Activated T-cell treated with anti-CD3 and anti-CD28 coated beads, Interleukin-2, amount 50 U/mL, for 4 hours (primary cell): ENCODE measurements at regions not wholly inside any gene's neighbourhood (a gene's known extent, or its start where the extent isn't known, plus 50 kb on each side); places are given as distances from the start of the nearest gene placed in this dataset.
"Not testable (repeated sequence)": the region's sequence is repeated elsewhere in the genome, so short reads cannot be mapped to it uniquely, and the experiment has no call there.

Experiments
- ATAC-seq, 2 donors: fragments of 200-7000 bp; cut with Tn5 transposase; one replicate each; pipeline ENCODE4 v1.10.0; 2021
- DNase-seq: peaks from one replicate; pipeline ENCODE4 v3.0.0-alpha.2; 2020
- H3K27me3 Mint-ChIP-seq: one replicate; pipeline ENCODE4 v1.8.0; 2021; ENCODE audit warnings: low read depth, mixed read lengths
- H3K36me3 Mint-ChIP-seq: one replicate; pipeline ENCODE4 v1.8.0; 2022; ENCODE audit warnings: mixed read lengths; ENCODE audit not compliant: insufficient read depth
- H3K4me1 Mint-ChIP-seq: one replicate; pipeline ENCODE4 v1.8.0; 2021; ENCODE audit warnings: low read depth, mixed read lengths
- H3K4me3 Mint-ChIP-seq: one replicate; pipeline ENCODE4 v1.8.0; 2021; ENCODE audit warnings: mild to moderate bottlenecking, moderate library complexity, mixed read lengths
- H3K9me3 Mint-ChIP-seq: one replicate; pipeline ENCODE4 v1.8.0; 2021; ENCODE audit warnings: mixed read lengths

DNA sequence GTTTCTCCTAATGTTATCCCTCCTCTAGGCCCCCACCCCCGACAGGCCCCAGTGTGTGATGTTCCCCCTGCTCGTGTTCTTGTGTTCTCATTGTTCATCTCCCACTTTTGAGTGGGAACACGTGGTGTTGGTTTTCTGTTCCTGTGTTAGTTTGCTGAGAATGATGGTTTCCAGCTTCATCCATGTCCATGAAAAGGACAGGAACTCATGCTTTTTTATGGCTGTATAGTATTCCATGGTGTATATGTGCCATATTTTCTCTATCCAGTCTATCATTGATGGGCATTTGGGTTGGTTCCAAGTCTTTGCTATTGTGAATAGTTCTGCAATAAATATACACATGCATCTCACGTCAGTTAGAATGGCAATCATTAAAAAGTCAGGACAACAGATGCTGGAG lies 305.9 kb downstream of the MED10 start:
- DNase-seq, H3K4me1 Mint-ChIP-seq, ATAC-seq, H3K36me3 Mint-ChIP-seq, H3K9me3 Mint-ChIP-seq, H3K27me3 Mint-ChIP-seq, H3K4me3 Mint-ChIP-seq: not testable (repeated sequence)

DNA sequence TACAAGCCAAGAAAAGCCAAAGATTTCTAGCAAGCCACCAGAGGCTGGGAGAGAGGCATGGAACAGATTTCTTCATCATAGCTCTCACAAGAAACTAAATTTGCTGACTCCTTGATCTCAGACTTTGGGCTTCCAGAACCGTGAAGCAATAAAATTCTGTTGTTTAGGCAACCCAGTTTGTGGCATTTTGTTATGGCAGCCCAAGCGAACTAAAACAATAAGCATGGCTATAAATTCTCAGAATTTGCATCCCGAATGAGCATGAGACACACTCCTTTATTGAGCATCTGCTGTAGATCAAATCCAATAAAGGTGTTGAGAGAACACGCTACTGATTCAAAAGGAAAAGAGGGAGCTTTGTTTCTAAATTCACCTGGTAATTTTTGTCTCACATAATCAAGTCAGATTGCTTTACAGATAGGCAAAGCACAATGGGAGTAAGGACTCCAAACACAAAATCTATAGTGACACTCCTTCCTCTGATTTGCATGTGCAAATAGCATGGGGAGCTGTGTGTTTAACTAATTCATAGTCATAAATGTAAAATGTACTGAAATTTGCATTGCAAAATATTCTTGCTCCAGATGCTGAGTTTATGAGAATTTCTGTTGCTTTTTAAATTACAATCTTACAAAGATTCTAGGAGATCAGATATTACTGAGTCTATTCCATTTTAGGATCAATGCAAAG lies 308.7 kb downstream of the MED10 start:
- H3K4me1 Mint-ChIP-seq: no peaks in the 10 kb centered on the region
- no peak for ATAC-seq
- DNase-seq: no peak
- no peaks in the 10 kb centered on the region for H3K36me3 Mint-ChIP-seq
- no peak overlapping the region for H3K4me3 Mint-ChIP-seq
- no peaks in the 10 kb centered on the region for H3K27me3 Mint-ChIP-seq
- no peaks in the 10 kb centered on the region for H3K9me3 Mint-ChIP-seq

DNA sequence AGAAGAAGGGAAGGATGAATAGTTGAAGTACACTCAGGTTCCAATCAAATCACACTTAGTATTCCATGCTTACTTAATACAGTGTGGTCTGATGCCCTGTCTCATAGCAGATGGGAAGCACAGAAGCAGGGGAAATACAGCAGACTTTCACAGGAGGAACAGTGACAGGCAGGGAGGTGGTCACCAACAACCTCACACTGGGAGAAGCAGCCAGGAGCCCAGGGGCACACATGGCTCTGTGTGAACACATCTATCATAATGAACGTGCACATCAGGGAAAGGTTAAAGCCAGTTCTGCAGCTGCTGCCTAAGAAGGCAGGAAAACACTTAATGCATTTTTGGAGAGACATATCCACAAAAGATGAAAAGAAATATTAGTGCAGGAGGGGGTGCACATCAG lies 312.3 kb downstream of the MED10 start:
- Mint-ChIP-seq H3K9me3 (no peaks in the 10 kb centered on the region), H3K36me3 (no peaks in the 10 kb centered on the region), H3K4me1 (no peaks in the 10 kb centered on the region), H3K4me3 (no peak overlapping the region), H3K27me3 (no peaks in the 10 kb centered on the region)
- ATAC-seq (no peak), DNase-seq (no peak)

DNA sequence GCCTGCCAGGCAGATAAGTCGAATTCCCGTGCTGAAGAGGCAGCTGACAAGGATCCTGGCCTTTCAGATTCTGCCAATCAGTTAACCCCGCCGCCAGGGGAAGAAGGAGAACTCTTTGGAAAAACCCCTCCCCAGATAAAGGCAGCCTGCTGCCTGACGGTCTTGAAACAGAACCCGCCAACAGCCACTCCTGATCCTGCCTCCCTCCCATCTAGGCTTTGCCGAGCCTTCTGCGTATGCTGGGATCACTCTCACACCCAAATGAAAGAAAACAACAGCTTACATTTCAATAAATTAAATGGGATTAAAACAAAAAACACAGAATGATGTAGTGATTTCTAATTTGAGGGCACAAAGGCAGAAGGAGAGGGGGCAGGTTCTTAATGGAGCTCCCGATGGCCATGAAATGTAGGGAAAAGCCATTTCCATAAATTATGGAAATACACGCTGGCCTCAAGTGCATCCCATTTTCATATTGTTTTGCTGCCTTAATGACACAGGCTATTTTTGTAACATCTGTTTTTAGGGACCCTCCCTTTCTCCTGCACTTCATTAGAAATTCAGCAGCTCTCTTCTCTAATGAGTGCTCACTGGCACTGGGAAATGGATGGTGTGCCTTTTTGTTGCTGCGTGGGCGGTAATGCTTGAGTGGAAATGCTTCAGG lies 319.1 kb downstream of the MED10 start:
- no peak for DNase-seq
- Mint-ChIP-seq H3K4me3 (no peak overlapping the region), H3K9me3 (no peaks in the 10 kb centered on the region), H3K36me3 (no peaks in the 10 kb centered on the region), H3K4me1 (no peaks in the 10 kb centered on the region), H3K27me3 (peaks cover 3% of the 10 kb centered on the region)
- ATAC-seq: no peak

DNA sequence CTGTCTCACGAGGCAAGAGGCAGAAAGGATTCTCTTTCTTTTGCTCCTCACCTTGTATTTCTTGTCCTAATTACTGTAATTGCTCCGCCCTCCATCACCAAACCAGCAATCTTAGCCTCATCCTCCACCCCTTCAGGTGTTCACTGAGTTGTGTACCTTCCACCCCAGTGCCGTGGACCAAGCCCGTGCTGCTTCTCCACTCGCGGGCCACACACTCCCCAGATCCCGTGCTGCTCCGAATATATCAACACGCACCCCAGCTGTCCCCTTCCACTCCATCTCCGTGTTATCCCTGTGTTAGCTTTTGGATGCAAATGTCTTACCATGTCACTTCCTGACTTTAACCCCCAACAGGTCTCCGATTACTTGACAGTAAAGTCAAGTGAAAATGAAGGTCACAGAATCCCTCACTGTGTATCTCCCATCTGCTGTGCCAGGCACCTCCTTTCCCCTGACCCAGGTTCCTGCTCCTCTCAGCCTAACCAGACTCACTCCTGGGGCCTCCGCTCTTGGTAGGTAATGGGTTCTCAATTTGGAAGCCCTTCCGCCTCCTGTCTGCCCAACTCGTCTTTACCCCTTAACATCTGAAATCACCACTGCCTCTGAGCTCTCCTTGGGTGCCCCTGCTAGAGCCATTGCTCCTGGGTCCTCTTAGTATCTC lies 320.2 kb downstream of the MED10 start:
- ATAC-seq (no peak), DNase-seq (no peak)
- Mint-ChIP-seq H3K36me3 (no peaks in the 10 kb centered on the region), H3K4me3 (no peak overlapping the region), H3K9me3 (no peaks in the 10 kb centered on the region), H3K4me1 (no peaks in the 10 kb centered on the region), H3K27me3 (peaks cover 3% of the 10 kb centered on the region)

DNA sequence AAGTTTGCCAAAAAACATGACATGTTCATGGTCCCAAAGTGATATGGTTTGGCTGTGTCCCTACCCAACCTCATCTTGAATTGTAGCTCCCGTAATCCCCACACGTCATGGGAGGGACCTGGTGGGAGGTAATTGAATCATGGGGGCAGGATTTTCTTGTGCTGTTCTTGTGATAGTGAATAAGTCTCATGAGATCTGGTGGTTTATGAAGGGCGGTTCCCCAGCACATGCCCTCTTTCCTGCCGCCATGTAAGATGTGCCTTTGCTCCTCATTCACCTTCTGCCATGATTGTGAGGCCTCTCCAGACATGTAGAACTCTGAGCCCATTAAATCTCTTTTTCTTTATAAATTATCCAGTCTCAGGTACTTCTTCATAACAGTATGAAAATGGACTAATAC lies 322.1 kb downstream of the MED10 start:
- ATAC-seq (no peak), DNase-seq (no peak)
- H3K4me1 Mint-ChIP-seq: no peaks in the 10 kb centered on the region
- no peak overlapping the region for H3K4me3 Mint-ChIP-seq
- H3K9me3 Mint-ChIP-seq: no peaks in the 10 kb centered on the region
- peaks cover 3% of the 10 kb centered on the region for H3K27me3 Mint-ChIP-seq
- H3K36me3 Mint-ChIP-seq: no peaks in the 10 kb centered on the region

DNA sequence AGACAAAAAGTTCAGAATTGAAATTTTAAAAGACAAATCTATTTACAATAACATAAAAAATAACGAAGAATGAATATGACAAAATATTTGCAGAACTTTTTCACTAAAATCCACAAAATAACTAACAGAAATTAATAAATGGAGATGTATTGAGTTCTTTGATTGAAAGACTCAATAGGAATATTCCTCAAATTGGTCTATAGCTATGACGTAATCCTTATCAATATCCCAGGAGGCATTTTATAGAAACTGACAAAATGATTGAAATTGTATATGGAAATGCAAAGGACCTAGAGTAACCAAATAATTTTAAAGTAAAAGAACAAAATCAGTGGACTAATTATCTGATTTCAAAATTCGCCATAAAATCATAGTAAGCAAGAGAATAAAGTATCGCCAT lies 328.7 kb downstream of the MED10 start:
- Mint-ChIP-seq H3K4me1 (no peaks in the 10 kb centered on the region), H3K9me3 (no peaks in the 10 kb centered on the region), H3K4me3 (no peak overlapping the region), H3K27me3 (no peaks in the 10 kb centered on the region), H3K36me3 (no peaks in the 10 kb centered on the region)
- no peak for DNase-seq
- ATAC-seq: no peak

DNA sequence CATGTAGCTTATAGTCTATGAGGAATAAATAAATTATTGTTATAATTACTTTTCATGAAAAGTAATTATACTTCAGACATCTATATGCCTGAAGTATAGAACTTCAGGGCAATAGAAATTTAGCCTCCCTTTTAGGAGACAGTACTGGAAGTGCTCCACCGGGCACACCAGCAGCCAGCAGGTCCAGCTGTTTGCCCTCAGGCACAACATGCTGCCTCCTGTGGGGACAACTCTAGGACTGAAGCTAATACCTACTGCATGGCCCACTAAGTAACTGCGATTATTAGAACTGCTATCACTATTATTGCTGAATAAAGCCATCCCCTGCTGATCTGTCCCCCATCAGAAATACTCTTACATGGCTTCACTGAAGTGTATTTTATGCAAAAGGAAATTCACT lies 329.6 kb downstream of the MED10 start:
- peaks cover 3% of the 10 kb centered on the region for H3K27me3 Mint-ChIP-seq
- no peak overlapping the region for H3K4me3 Mint-ChIP-seq
- no peaks in the 10 kb centered on the region for H3K9me3 Mint-ChIP-seq
- H3K4me1 Mint-ChIP-seq: no peaks in the 10 kb centered on the region
- DNase-seq (no peak), ATAC-seq (no peak)
- H3K36me3 Mint-ChIP-seq: no peaks in the 10 kb centered on the region

DNA sequence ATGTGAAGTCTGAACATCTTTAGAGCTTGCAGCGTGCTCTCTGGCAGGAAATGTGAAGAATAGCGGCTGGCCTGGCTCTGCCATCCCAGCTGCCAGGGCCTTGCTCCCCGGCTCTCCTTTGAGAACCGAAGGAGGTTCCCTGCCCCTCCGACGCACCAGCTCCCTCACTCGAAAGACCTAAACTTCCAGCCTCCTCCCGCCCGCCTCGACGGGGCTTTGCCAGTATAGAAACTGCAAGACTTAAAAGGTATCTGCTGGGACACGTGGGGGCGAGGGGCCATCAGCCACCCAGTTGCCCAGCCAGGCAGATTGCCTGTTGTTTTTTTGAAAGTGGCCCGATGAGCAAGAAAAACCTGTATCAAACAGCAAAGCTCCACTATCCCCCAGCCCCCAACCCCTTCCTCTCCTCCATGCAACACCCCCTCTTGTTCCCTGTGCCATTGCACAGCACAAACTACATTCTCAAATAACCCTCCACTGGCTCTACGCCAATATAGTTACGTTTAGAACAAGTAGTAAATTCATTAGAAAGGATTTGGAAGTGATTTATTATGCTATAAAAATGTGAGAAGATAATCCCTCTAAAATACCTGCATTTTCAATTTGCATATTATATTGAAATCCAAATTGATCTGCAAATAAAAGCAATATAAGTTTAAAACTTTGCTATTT lies 331.9 kb downstream of the MED10 start:
- peaks cover 5% of the 10 kb centered on the region for H3K27me3 Mint-ChIP-seq

DNA sequence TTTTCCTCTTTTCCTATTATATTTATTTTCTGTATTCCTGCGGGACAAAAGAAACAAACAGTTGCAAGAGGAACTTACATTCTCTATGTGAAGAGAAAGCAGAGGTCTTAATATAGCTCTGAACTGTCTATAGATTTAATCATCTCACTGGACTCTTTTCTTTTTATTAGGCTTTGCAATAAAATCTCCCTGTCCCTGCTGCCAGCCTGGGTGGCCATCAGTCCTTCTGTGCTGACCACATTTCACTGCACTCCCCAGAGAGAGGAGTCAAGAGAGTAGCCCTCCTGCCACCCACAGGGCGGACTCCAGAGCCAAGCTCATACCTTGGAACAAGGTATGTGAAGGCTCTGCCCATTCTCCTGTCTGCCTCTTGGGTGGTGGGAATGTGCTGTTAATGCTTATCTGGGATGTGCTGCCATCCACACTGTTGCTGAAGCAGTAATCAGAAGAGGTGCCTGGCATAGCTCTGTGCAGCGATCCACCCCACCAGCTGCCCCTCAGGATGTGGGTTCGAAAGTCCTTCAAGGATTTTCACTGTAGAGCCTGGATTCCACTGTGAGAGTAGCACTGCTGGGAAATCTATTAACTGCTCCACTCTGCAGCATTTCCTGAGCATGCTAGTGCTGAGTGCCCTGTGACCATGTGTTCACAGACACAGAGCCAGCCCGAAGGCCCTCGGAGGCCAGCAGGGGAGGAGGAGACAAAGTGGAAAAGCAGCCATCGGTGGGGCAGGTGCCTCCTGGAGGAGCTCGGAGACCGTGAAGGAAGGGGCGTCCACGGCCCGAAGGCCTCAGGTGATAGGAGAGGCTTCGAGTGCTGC lies 334.6 kb downstream of the MED10 start:
- no peak for ATAC-seq
- no peaks in the 10 kb centered on the region for H3K4me1 Mint-ChIP-seq
- H3K36me3 Mint-ChIP-seq: no peaks in the 10 kb centered on the region
- H3K9me3 Mint-ChIP-seq: no peaks in the 10 kb centered on the region
- DNase-seq: no peak
- no peak overlapping the region for H3K4me3 Mint-ChIP-seq
- peaks cover 8% of the 10 kb centered on the region for H3K27me3 Mint-ChIP-seq

More for the DNA sequence above, 331.9 kb downstream of the MED10 start:
- Mint-ChIP-seq H3K9me3 (no peaks in the 10 kb centered on the region), H3K4me1 (no peaks in the 10 kb centered on the region), H3K4me3 (no peak overlapping the region), H3K36me3 (no peaks in the 10 kb centered on the region)
- no peak for ATAC-seq
- no peak for DNase-seq

DNA sequence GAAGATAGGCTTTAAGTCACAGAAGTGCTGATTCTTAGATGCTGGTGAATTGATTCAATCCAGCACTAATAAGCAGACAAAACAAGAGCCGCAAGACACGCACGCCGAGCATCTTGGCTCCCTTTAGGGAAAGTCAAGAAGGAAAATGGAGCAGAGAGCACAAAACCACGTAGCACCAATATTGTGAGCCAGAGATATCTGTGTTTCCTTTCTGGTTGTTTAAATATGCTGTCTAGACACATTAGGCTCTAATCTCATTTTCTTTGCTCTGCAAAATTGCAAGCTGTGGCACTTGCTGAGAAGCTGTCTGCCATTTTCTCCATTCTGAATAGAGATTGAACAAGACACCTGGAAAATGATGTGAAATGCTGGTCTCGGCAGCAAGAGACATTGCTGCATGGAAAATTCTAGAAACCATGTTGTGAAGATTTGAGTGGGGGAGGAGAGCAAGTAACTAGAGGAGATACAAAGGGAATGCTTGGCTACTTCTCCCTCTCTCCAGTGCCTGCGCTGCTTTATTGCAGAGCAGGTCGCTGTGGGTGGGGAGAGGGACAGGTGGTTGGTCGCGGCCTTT lies 336.3 kb downstream of the MED10 start:
- H3K9me3 Mint-ChIP-seq: no peaks in the 10 kb centered on the region
- peaks cover 8% of the 10 kb centered on the region for H3K27me3 Mint-ChIP-seq
- no peak overlapping the region for H3K4me3 Mint-ChIP-seq
- no peak for DNase-seq
- no peaks in the 10 kb centered on the region for H3K4me1 Mint-ChIP-seq
- H3K36me3 Mint-ChIP-seq: no peaks in the 10 kb centered on the region
- ATAC-seq: no peak

DNA sequence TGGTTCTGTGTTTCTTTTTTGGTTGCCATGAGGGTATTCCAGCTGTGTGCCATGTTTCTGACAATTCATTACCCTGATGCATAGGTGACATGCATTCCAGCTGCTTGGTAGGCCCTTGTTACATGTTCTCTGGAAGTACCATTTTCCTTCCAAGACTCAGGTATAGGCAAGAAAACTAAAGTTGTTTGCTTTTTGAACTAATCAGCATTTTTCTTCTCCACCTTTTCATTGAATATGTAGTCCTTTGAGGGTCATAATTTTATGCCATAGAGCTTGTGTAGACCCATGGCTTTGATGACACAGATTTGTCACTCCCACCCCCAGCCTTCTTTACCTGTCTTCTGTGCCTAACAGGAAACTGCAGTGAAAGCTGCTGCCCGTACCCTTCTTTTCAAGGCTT lies 339.2 kb downstream of the MED10 start:
- H3K4me1 Mint-ChIP-seq: no peaks in the 10 kb centered on the region
- no peaks in the 10 kb centered on the region for H3K9me3 Mint-ChIP-seq
- no peak for ATAC-seq
- DNase-seq: no peak
- peaks cover 8% of the 10 kb centered on the region for H3K27me3 Mint-ChIP-seq
- H3K4me3 Mint-ChIP-seq: no peak overlapping the region
- H3K36me3 Mint-ChIP-seq: no peaks in the 10 kb centered on the region

DNA sequence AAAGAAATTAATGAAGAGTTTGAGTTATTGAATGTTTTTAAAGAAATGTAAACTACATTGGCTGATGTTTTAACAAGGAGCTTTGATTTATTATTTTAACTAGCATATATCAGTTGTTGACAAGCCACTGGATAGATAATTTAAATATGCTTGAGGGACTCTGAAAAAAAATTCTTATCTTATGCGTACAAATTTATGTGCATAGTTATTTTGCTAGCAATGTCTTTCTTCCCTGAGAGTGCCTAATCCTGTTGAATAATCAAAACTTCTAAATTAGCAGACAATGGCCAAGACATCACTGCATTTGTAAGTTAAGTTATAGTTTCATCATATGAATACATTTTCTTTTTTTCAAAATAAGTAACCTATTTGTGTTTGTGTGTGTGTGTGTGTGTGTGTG lies 342.3 kb downstream of the MED10 start:
- Mint-ChIP-seq H3K36me3 (no peaks in the 10 kb centered on the region), H3K9me3 (peaks cover 5% of the 10 kb centered on the region), H3K4me3 (no peak overlapping the region), H3K27me3 (peaks cover 2% of the 10 kb centered on the region), H3K4me1 (no peaks in the 10 kb centered on the region)
- DNase-seq: no peak
- ATAC-seq: no peak

DNA sequence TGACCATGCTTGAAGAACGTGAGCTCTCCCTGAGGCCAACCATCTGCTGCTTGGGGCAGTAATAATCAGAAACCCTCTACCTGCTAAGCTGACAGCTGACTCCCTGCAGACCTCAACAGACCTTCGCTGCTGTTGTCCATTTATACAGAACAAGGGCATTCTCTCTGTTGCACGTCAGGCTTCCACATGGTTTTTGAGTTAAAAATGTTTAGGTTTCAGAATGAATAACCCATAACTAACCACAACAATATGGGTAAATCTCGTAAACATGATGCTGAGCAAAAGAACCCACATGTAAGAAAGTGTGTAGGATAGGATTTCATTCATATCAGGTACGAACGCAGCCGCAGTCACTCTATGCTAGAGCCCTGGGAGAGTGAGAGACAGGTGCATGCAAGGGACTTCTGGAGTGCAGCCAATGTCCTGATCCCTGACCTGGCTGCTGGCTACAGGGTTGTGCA lies 348.5 kb downstream of the MED10 start:
- Mint-ChIP-seq H3K36me3 (no peaks in the 10 kb centered on the region), H3K9me3 (peaks cover 5% of the 10 kb centered on the region), H3K27me3 (peaks cover 6% of the 10 kb centered on the region), H3K4me1 (no peaks in the 10 kb centered on the region), H3K4me3 (no peak overlapping the region)
- ATAC-seq (no peak), DNase-seq (no peak)
